GM21576 (cell line): ENCODE measurements at regions not wholly inside any gene's neighbourhood (a gene's known extent, or its start where the extent isn't known, plus 50 kb on each side); places are given as distances from the start of the nearest gene placed in this dataset.
"Not testable (repeated sequence)": the region's sequence is repeated elsewhere in the genome, so short reads cannot be mapped to it uniquely, and the experiment has no call there.

Source experiments
- ATAC-seq: cut with Tn5 transposase; IDR thresholded peaks from one replicate; pipeline ENCODE4 v1.9.1; 2021; ENCODE audit warnings: mild to moderate bottlenecking, moderate library complexity; ENCODE audit not compliant: unreplicated experiment

DNA sequence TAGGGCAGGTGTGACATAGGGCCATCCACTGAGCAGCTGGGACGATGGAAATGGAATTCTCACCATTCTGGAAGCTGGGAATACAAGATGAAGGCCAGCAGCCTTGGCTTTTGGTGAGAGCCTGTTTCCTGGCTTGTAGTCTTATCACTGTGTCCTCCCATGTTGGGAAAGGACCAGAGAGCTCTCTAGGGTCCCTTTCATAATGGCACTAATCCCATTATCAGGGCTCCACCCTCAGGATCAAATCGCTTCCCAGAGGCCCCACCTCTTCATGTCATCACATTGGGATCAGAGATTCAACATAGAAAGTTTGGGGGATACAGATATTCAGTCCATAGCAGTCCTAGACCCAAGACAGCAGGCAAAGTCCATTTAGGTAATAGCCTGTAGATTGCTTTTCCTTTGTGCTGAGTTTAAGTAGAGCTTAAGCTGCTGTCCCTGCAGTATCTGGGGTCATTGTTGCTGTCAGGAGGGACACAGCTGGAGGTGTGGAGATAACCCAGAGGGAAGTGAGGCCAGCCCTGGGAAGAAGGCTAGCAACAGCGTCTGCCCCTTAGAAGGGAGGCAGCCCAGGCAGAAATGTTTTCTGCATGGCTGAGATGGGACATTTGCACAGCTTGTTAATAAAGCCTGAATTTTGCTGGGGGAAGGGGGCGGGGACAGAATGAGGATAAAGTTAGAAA is 136.5 kb upstream of the GPR12 start:
- ATAC-seq: no peak

DNA sequence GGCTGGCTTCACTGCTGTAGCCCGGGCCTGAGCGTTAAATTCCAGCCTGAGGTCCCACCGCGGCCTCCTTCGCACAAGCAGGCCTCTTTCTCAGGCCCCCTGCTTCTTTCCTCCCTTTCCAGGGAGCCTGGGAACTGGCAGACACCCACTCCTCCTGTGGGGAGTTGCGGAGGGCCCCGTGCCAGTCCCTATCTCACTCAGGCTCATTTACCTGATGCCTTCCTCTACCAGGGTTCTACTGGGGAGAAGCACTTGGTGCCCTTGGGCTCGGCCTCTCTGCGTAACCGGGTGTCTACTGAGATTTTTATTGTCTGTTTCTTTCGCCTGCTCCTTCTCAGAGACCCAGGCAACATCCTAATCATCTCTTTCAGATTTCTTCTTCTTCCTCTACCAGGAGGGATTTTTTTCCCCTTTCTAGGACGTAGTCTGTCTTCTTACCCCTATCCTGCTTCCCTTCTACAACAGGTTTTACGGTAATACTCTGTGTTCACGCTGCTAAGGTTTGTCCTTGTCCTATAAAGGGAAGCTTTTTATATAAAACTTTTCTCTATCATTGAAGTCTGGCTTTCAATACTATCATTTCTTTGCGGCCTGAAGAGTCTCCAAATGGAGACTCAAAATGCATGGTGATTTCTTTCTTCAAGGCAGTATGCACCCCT is 135.4 kb upstream of the GPR12 start:
- ATAC-seq: no peak

DNA sequence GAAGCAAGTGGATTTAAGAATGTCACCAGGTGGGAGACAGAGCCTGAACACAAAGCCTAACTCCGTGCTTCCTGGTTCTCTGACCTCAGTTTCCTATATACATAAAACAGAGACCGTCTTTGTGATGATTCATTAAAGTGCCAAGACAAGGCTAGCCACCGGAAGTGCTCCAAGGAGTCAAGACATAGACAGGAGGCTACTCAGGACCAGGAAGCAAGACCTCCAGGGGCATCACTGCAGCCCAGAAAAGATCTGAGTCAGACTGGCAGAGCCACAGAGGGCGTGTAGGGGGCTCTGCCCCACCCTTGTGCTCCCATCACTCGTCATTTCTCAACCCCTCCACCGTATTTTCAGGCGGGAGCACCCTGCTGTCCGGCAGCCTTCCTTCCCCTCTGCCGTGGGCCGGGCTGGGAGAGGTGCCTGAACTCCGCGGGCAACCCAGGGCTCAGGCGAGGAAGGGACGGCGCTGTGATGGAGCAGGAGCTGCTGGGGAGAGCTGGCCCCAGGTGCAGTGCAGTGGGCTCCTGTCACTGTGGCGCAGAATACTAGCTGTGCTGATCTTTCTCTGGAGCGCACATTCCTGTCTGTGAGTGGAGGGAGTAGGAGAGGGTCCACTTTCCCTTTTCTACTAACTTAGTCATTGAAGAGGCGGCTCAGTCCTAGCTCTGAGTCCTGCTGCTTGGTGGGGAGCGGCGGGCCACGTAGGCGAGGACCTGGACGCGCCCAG is 134.7 kb upstream of the GPR12 start:
- ATAC-seq: no peak

DNA sequence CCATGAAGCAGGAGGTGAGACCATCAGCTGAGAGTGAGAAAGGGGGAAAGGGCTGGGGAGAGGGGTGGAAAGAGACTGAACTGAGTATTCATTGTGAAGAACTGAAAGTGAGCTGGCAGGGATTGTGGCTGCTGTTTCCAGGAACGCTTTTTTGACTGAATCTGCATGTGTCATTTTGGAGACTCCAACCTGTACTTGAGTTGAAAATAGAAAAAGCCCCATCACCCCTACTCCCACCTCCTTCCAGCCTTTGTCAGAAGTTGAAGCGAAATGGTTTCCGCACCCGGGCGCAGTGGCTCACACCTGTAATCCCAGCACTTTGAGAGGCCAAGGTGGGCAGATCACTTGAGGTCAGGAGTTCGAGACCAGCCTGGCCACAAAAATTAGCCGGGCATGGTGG is 128.0 kb upstream of the GPR12 start:
- ATAC-seq: no peak

DNA sequence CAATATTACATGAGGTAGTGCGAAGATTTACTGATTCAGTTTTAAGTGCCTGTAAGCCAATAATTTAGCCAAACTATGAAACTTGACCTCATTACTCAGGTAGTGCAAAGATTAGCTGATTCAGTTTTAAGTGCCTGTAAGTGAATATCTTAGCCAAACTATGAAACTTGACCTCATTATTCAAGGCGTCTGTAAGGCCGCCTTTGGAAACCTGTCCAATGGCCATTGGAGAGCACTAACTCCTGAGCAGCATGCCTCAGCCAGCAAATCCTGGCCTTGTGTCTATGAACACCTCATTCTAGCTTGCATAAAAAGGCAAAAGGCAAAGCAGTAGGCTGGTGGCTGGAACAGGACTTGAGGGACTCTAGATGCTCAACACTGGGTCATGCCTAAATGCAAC is 127.0 kb upstream of the GPR12 start:
- no peak for ATAC-seq

DNA sequence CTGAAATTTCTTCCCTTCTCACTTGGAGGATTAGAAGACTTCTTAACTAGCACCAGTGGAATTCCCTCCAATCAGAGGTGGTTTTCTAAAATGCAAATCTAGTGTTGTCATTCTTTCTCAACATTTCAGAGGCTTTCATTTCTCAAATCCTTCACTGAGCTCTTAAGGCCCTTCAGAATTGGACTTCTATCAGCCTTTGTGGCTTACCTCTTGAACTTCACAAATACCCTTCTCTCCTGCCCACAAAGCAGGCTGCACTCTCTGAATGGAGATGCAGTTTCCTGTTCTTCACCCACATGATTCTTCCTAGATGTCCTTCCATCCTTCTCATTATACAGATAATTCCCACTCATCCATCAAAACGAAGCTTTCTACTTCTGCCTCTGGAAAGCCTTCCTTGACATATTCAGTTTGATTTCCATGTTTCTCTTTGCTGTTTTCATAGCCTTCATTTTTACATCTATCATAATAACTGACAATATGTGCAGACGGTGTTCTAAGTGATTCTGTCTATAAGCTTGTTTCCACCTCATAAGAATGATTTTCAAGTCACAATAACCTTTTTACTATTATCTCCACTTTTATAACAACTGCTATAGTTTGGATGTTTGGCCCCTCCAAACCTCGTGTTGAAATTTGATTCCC is 123.1 kb upstream of the GPR12 start:
- ATAC-seq: no peak

DNA sequence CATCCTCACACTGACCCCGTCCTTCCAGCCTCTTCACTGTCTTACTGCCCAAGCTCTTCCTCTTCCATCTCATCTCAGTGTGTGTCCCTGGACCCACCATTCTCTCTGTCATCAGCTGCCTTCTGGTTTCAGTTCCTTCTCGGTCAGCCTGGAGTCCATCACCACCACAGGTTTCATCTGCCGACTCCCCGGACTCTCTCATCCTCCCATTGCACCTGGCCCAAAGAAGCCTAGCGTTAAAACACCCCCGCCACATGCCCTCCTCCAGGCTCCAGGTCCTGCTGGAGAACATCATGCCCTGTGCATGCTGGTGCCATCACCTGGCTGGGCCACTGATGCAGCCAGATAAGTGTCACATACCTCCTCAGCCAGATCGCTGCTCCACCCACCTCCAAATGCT is 122.1 kb upstream of the GPR12 start:
- ATAC-seq: no peak

DNA sequence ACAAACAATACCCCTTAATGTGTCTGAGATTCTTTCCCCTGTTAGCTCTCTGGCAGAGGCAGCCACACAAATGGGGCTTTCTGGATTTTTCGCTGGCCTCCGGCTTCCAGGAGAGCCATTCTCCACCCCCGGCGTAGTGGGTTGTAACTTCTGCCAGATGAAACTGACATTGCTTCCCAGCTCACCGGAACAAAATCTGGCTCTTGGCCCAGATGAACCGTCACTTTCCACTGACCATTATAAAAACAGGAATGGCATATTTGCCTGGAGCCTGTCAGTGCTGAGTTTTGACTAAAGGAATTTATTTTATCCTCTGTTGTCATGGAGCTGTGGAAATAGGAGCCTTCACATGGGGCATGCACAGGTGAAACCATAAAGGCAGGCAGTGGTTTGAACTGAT is 120.6 kb upstream of the GPR12 start:
- no peak for ATAC-seq

DNA sequence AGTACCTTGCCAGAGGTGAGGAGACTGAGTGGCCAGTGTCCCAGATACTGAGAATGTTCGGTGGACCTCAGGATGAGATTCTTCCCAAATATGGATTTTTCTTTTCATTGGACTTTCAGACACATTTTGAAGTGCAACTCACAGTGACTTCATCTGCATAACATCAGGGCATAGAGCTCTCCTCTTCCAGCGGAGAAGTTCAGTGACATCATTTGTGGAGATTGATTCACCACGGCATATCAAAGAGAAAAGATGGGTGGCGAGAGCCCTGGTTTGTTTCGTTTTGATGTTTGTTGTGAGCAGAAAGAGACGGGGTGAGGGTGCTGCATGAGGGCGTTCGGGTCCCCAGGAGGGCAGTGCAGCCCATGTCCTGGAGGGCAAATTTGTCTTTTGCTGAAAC is 120.1 kb upstream of the GPR12 start:
- no peak for ATAC-seq

DNA sequence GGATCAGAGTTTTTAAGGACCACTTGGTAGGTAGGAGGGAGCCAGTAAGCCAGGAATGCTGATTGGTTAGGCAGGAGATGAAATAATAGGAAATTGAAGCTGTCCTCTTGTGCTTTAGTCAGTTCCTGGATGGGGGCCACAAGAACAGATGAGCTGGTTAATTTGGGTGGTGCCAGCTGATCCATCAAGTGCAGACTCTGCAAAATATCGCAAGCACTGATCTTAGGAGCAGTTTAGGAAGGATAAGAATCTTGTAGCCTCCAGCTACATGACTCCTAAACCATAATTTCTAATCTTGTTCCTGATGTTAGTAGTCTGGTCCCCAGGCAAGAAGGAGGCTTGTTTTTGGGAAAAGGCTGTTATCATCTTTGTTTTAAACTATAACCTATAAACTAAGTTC is 117.9 kb upstream of the GPR12 start:
- no peak for ATAC-seq

DNA sequence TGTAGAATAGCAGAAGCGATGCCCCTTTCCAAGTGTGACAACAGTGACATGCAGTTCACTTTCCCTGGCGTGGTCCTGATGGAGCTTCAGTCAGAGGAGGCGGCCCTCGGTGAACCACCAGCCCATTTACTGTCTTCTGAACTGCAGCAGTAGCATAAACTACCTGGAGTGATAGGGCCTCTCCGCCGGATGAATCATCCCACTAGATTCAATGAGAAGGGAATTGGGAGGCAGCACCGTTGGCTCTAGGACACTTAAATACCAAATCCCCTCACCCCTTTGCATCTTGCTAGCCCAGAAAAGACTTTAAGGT is 112.8 kb upstream of the GPR12 start:
- no peak for ATAC-seq

DNA sequence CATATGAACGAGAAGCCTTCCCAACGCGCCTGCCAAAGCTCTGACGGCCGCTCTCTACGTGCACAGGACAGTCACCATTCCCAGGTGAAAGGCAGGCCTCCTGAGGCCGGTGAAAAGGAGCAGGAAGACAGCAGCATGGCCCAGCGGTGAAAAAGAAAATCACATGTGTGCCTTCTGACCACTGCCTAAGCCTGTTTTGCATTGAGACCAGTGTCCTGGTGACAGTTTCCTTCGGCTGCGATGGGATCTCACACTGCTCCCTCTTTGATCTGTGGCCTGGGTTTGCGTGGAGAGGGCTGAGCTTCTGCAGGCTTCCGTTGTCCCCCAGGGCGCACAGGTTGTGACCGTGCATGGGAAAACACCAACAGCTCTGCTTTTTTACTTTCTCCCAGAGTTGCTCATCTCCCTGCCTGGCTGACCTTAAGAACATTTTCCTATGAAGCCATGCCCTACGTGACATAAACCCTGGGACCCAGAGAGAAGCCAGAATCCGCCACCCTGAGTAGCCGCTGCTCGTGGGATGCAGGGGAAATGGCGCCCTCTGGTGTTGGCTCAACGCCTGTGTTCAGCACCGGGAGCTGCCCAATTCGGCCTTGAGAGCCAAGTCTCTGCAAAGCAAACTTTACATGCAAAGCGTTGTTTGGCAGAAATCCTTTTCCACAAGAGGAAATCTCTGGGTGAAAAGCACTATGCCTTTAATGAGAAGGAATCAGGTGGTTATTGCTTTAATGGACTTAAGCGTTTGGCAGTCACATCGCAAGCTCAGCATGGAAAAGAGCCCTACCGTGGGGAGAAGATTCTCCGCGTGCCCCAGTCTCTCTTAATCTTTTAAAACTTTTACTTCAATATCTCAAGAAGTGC is 112.2 kb upstream of the GPR12 start:
- no peak for ATAC-seq

DNA sequence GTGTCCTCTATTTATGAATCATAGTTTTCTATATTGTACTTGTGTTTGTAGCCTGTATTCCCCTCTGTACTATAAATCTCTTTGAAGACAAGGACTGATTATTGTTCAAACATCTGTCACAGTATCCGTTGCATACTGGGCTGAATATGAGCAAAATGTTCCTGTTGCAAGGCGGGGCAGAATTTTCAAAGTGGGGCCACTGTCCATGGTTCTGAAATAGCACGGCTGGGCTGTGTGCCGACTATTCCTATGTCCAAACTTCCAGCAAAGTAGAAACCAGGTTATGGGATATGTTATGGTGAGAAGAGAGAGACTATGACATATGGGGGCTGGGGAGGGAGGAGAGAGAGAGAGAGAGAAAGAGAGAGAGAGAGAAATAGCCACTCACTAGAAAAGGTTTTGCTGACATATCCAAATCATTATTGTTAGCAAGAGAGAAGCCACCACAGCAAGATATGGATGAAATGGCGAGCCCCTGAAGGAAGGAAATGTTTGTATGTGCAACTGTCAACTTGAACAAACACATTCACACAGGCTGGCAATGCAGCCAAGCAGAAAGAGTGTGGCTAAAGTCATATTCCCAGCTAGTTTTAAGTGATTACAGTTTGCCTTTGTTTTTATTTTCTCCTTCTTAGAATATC is 107.0 kb upstream of the GPR12 start:
- no peak for ATAC-seq

DNA sequence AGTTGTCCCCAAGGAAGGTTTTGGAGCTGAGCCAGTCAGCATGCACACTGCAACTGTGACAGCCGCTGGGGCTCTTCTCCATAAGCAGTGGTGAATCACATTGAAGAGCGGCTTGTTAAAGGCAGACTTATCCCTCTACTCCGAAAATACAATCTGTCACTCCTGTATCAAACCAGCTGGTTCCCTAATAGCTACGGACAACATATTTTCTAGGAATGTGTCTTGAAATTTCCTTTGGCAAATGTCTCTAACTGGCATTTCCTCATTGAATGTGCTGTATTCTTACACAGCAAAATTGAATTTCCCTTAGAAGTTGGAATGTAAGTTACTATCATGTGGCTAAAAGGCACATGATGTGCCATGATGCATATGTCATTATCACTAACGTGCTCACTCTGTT is 104.0 kb upstream of the GPR12 start:
- no peak for ATAC-seq

DNA sequence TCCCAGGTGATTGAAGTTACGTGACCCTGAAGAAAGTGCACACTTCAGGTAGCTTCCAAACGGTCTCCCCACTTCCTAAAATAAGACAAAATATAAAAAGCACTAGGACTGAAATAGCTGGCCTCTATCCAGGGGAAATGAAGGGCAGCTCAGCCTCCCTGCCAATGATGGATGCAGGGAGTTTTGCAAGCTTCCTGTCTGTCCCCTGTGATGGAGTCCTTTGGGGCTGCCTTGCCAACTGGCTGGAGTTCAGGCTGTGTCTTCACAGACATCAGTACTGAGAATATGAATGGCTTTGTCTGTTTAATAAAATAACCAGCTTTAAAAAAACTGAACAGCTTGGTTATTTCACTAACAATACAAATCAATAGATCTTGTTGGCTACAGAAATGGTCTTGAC is 101.4 kb upstream of the GPR12 start:
- no peak for ATAC-seq

DNA sequence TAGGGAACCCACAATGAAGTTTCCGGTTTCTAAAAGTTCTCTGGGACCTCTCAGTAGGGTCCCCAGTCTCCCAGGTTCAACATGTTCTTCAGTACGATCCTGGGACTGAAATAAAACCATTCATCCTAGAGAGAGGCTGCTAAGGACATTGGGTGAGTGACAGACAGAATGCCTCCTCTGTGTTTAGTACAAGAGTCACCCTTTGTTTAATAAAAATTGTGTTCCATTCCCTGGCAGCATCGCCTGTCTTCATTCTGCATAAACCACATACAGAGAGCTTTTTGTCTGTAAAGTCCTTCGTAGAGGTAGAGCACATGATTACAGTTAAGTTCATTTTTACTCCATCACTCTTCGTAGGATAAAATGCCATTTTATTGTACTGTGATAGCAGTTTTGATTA is 95.3 kb upstream of the GPR12 start:
- ATAC-seq: no peak

DNA sequence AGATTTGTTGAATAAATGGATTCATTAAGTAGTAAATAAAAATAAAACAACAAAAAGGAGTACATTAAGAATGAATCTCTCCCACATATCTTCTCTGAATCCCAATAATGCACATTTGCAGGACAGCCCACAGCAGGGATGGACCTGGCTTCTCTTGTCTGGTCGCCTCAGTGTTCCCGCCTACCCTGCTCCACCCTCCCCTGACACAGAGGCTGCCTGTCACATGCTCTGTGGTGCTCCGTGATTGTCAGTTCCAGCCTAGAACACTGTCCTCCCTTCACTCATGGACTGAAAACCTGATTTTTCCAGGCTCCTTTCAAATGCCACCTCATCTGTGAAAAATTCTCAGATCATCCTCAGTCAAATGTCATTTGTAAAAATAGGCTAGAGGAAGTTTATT is 94.5 kb upstream of the GPR12 start:
- ATAC-seq: no peak

DNA sequence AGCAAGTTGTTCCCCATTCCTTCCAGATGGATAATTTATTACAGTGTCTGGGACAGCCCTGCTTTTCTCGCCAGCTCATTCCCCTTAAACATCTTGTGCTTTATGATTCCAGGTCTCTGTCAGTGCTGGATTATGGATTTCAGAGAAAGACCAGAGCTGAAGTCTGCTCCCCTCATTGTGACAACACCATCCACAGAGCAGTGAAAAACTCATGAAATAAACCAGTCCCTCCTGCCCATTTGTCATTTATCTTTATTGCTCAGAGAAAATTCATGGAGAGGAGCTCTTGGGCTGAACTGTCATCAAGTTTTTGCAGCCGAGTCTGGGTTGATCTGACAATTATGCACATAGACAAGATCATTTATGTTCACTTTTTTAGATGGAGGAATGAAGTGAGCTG is 92.7 kb upstream of the GPR12 start:
- no peak for ATAC-seq

DNA sequence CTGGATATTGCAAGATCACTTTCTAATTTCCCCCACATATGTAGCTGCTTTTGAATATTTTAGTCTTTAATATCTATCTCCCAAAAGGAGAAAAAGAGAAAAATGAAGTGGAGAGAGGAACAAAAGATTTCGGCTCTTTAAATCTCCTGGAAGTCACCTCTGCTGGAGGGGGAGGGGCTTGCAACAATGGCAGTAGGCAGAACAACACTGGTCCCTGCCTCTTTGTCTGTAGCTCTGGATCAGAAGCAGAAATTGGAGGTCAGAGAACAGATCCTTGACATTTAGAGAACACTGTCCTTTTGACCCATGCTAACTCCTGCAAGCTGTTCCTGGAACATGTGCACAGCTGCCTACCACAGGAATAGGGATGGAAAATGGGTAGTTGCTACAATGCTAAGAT is 86.7 kb upstream of the GPR12 start:
- ATAC-seq: no peak

DNA sequence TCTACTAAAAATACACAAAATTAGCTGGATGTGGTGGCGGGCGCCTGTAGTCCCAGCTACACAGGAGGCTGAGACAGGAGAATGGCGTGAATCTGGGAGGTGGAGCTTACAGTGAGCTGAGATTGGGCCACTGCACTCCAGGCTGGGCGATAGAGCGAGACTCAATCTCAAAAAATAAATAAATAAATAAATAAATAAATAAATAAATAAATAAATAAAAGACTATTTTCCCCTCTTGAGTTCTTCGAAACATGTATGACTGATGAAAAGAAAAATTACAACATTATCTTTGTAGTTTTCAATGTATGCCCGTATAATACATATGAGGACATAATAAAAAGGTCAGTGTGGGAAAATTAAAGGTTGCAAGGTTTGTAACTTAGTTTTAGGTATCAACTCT is 84.5 kb upstream of the GPR12 start:
- not testable (repeated sequence) for ATAC-seq

DNA sequence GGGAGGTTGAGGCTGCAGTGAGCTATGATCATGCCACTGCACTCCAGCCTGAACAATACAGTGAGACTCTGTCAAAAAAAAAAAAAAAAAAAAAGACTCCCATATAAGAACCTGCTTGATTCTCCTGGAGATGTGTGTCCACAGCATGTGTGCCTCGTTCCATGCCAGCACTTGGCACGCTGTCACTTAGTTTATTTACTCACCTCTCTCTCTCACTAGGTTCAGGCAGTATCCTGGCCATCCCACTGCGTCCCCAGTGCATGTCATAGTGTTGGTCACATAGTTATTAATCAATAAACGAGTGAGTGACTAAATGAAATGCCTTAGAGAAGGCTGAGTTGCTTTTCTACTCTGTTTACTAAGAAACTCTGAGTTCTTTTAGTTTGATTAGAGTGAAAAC is 79.1 kb upstream of the GPR12 start:
- ATAC-seq: no peak
